Suprapubic skin (tissue), 4 donors: ENCODE measurements at regions not wholly inside any gene's neighbourhood (a gene's known extent, or its start where the extent isn't known, plus 50 kb on each side); places are given as distances from the start of the nearest gene placed in this dataset.

Experiments
- CTCF ChIP-seq, 2 donors: fragments of 200-600 bp in 1 of 2; fragments of 450-650 bp in 1 of 2; sonication (generic) in 1 of 2; IDR thresholded peaks; one replicate each; pipeline ENCODE4 v1.5.1; 2016 to 2019; ENCODE audit warnings: antibody characterized with exemption in 2 of 2, mild to moderate bottlenecking in 1 of 2, moderate library complexity in 1 of 2
- EP300 ChIP-seq: sonication (generic); formaldehyde crosslinking; IDR thresholded peaks from one replicate; pipeline ENCODE4 v1.6.1; 2017; ENCODE audit warnings: antibody characterized with exemption
- POLR2A ChIP-seq, 2 donors: fragments of 450-650 bp; IDR thresholded peaks; one replicate each; pipeline ENCODE4 v1.6.1; 2017; ENCODE audit warnings: antibody characterized with exemption in 2 of 2, mild to moderate bottlenecking in 2 of 2, moderate library complexity in 2 of 2
- POLR2AphosphoS5 ChIP-seq, 3 donors: sonication (generic); formaldehyde crosslinking; IDR thresholded peaks; one replicate each; pipeline ENCODE4 v1.6.1; 2017; ENCODE audit warnings: antibody characterized with exemption in 3 of 3

GRCh38 chr5:2806176-2806575 lies 54.7 kb upstream of the IRX2 start:
- TF ChIP-seq CTCF (IDR thresholded peaks at IDR 0.05) (no peak), POLR2AphosphoS5 (IDR thresholded peaks at IDR 0.05) (no peak), POLR2A (IDR thresholded peaks at IDR 0.05) (no peak), EP300 (no peak)
